Kidney epithelial cell (primary cell): ENCODE measurements at regions not wholly inside any gene's neighbourhood (a gene's known extent, or its start where the extent isn't known, plus 50 kb on each side); places are given as distances from the start of the nearest gene placed in this dataset.
A peak's percentile ranks its signal among the peaks of the same experiment; 100 is the strongest.

Source experiments
- DNase-seq: peaks from one replicate; pipeline ENCODE4 v3.0.0-alpha.2; 2010; ENCODE audit warnings: low read depth
- H3K27me3 ChIP-seq: 2 replicates; pipeline ENCODE4 v1.6.0; 2011; ENCODE audit warnings: low read length; ENCODE audit not compliant: control insufficient read depth, insufficient read depth
- H3K36me3 ChIP-seq: 2 replicates; pipeline ENCODE4 v1.5.1; 2011; ENCODE audit warnings: low read length; ENCODE audit not compliant: control insufficient read depth, insufficient read depth
- H3K4me3 ChIP-seq: 2 replicates; pipeline ENCODE4 v1.5.1; 2011; ENCODE audit warnings: low read depth, mild to moderate bottlenecking, control low read depth, low read length
- CTCF ChIP-seq: IDR thresholded peaks from 2 replicates; pipeline ENCODE4 v1.5.1; 2011; ENCODE audit warnings: mild to moderate bottlenecking, moderate library complexity, low read length, control low read depth, inconsistent platforms; ENCODE audit not compliant: insufficient read depth, poor library complexity, severe bottlenecking

GRCh38 chr4:57233386-57233785 lies 123.2 kb upstream of the IGFBP7 start:
- H3K36me3 ChIP-seq, result no peaks in the 10 kb centered on the region
- no peak for TF ChIP-seq CTCF
- H3K27me3 ChIP-seq, result no peaks in the 10 kb centered on the region
- no peak for DNase-seq
- H3K4me3 ChIP-seq, result no peak overlapping the region

GRCh38 chr4:57231781-57232180 lies 121.6 kb upstream of the IGFBP7 start:
- H3K27me3 ChIP-seq, result no peaks in the 10 kb centered on the region
- peak; percentile 16 for DNase-seq
- no peak overlapping the region for H3K4me3 ChIP-seq
- no peaks in the 10 kb centered on the region for H3K36me3 ChIP-seq
- TF ChIP-seq CTCF, result no peak

- TF ChIP-seq CTCF, result no peak
- DNase-seq, result no peak
Observed at GRCh38 chr4:57220734-57221133, 110.5 kb upstream of the IGFBP7 start.

GRCh38 chr4:57220172-57220571 lies 110.0 kb upstream of the IGFBP7 start:
- Histone ChIP-seq H3K4me3 (no peak overlapping the region), H3K36me3 (no peaks in the 10 kb centered on the region), H3K27me3 (no peaks in the 10 kb centered on the region)
- no peak for DNase-seq
- TF ChIP-seq CTCF, result no peak

More at GRCh38 chr4:57220734-57221133, 110.5 kb upstream of the IGFBP7 start:
- no peaks in the 10 kb centered on the region for H3K36me3 ChIP-seq
- H3K4me3 ChIP-seq, result no peak overlapping the region
- H3K27me3 ChIP-seq, result no peaks in the 10 kb centered on the region

DNA sequence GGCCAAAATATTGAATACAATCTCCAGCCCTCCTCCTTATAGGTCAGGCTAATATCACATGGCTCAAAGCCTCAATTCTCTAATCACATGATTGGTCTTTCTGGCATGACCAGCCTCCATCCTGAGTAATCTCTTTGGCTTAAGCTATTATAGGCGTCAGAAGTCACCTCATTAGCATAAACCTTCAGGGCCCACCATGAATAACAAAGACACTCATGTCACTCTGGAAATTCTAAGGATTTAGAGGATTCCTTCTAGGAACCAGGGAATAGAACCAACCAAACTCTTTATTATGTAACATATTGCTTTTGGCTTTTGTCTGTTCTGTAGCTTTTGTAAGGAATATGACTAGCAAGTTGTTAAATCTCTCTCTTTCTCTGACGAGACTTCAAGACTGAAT lies 109.2 kb upstream of the IGFBP7 start:
- no peak overlapping the region for H3K4me3 ChIP-seq
- DNase-seq, result no peak
- no peaks in the 10 kb centered on the region for H3K27me3 ChIP-seq
- H3K36me3 ChIP-seq, result no peaks in the 10 kb centered on the region
- no peak for TF ChIP-seq CTCF

GRCh38 chr4:57214654-57215411 lies 104.6 kb upstream of the IGFBP7 start:
- no peak for DNase-seq
- no peak for TF ChIP-seq CTCF
- H3K4me3 ChIP-seq, result no peak overlapping the region
- H3K27me3 ChIP-seq, result no peaks in the 10 kb centered on the region
- H3K36me3 ChIP-seq, result no peaks in the 10 kb centered on the region
